Parathyroid adenoma (tissue), 2 donors: ENCODE measurements at regions not wholly inside any gene's neighbourhood (a gene's known extent, or its start where the extent isn't known, plus 50 kb on each side); places are given as distances from the start of the nearest gene placed in this dataset.

Experiments used
- H2AFZ ChIP-seq: fragments of 300-600 bp; sonication (generic); one replicate; pipeline ENCODE4 v1.7.0; 2017; ENCODE audit warnings: antibody characterized with exemption, mild to moderate bottlenecking
- H3K27ac ChIP-seq: fragments of 300-600 bp; sonication (generic); one replicate; pipeline ENCODE4 v1.7.0; 2017
- H3K27me3 ChIP-seq: fragments of 300-600 bp; sonication (generic); one replicate; pipeline ENCODE4 v1.7.0; 2017; ENCODE audit warnings: low read length; ENCODE audit not compliant: control insufficient read depth, insufficient read depth
- H3K36me3 ChIP-seq: fragments of 300-600 bp; sonication (generic); one replicate; pipeline ENCODE4 v1.7.0; 2017; ENCODE audit warnings: low read length; ENCODE audit not compliant: control insufficient read depth, insufficient read depth
- H3K4me1 ChIP-seq: fragments of 300-600 bp; sonication (generic); one replicate; pipeline ENCODE4 v1.7.0; 2017; ENCODE audit warnings: control low read depth
- H3K4me2 ChIP-seq: fragments of 300-600 bp; sonication (generic); one replicate; pipeline ENCODE4 v1.7.0; 2017; ENCODE audit warnings: low read length
- H3K4me3 ChIP-seq: fragments of 300-600 bp; sonication (generic); one replicate; pipeline ENCODE4 v1.7.0; 2017; ENCODE audit warnings: low read depth, low read length
- H3K79me2 ChIP-seq: fragments of 300-600 bp; sonication (generic); one replicate; pipeline ENCODE4 v1.7.0; 2017; ENCODE audit warnings: control low read depth
- H3K9ac ChIP-seq: fragments of 300-600 bp; sonication (generic); one replicate; pipeline ENCODE4 v1.7.0; 2017; ENCODE audit warnings: mild to moderate bottlenecking
- H3K9me3 ChIP-seq: fragments of 300-600 bp; sonication (generic); one replicate; pipeline ENCODE4 v1.7.0; 2017; ENCODE audit warnings: low read length; ENCODE audit not compliant: control insufficient read depth
- TF ChIP-seq, protein P1 (sequence below): fragments of 300-600 bp; sonication (generic); IDR thresholded peaks from one replicate; pipeline ENCODE4 v1.7.0; 2017; ENCODE audit warnings: antibody characterized with exemption, mild to moderate bottlenecking
- donor health status: primary hyperparathyroidism.

DNA sequence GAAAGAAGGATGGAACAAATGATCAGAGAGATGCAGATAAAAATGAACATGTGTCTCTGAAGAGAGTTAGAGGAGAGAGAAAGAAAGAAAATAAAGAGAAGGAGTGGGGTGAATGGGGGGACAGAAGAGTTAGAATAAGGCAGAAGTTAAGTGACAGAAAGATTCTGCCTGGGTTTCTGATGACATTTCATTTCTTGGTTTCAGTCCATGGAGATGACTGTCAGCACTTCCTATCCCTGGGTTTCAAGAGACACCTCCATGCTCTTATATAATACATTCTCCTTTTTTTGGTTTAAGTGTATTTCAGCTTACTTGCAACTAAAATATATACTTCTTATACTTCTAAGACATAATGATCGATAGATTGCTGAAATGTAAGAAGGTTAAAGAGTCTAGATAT lies 213.0 kb upstream of the IL12B start:
- Histone ChIP-seq H3K79me2 (no peaks in the 10 kb centered on the region), H3K4me1 (no peaks in the 10 kb centered on the region), H3K9me3 (no peaks in the 10 kb centered on the region), H3K27ac (no peak overlapping the region), H3K9ac (no peak overlapping the region), H2AFZ (no peak overlapping the region), H3K36me3 (no peaks in the 10 kb centered on the region), H3K4me2 (no peak overlapping the region), H3K4me3 (no peak overlapping the region), H3K27me3 (no peaks in the 10 kb centered on the region)
- TF ChIP-seq, protein P1, sequence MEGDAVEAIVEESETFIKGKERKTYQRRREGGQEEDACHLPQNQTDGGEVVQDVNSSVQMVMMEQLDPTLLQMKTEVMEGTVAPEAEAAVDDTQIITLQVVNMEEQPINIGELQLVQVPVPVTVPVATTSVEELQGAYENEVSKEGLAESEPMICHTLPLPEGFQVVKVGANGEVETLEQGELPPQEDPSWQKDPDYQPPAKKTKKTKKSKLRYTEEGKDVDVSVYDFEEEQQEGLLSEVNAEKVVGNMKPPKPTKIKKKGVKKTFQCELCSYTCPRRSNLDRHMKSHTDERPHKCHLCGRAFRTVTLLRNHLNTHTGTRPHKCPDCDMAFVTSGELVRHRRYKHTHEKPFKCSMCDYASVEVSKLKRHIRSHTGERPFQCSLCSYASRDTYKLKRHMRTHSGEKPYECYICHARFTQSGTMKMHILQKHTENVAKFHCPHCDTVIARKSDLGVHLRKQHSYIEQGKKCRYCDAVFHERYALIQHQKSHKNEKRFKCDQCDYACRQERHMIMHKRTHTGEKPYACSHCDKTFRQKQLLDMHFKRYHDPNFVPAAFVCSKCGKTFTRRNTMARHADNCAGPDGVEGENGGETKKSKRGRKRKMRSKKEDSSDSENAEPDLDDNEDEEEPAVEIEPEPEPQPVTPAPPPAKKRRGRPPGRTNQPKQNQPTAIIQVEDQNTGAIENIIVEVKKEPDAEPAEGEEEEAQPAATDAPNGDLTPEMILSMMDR, result no peak

DNA sequence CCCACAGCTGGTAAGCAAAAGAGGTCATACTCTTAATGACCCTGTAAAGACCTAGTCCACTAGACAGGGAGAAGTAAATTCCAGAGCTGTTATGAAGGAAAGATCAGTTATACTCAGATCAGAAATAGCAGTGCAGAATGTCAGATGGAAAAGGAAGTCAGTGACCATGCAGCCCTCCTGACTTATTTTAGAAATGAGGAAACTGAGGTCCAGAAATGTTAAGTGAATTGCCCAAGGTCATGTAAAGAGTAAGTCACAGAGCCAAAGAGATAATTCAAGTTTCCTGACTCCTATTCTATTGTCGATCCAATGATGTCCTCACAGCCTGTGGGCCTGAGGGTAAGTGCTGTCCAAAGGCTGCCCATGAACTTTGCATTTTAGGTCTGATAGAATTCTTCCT lies 214.9 kb upstream of the IL12B start:
- Histone ChIP-seq H3K9ac (no peak overlapping the region), H3K27ac (no peak overlapping the region), H2AFZ (no peak overlapping the region), H3K4me2 (no peak overlapping the region), H3K36me3 (no peaks in the 10 kb centered on the region), H3K9me3 (no peaks in the 10 kb centered on the region), H3K27me3 (no peaks in the 10 kb centered on the region), H3K79me2 (no peaks in the 10 kb centered on the region), H3K4me3 (no peak overlapping the region), H3K4me1 (no peaks in the 10 kb centered on the region)
- TF ChIP-seq, protein P1, result no peak

DNA sequence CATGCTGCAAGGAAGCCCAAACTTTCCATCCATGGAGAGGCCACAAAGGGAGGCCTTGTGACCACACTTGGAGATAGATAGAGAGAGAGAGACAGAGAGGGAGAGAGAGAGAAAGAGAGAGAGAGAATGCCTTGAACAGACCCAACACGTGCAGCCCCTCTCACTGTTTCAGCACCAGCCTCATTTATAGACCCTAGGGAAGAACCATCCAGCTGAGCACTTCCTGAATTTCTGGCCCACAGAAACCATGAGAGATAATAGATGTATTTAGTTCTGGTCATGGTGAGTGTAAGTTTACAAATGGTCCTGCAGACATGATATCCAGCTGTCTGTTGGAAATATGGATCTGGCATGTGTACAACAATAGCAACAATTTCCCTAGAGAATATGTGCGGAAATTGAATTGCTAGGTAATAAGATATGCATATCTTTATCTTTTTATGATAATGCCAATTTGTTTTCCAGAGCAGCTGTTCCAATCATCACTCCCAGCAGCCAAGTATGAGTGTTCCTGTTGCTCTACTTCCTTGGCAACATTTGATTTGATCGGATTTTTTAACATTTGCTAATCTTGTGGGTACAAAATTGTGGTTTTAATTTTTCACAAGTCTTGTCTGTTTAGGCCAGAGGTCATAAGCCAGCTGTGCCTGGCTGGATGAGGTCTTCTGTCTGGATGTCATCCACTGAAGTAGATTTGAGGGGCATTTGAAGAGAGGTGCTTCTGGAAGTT lies 217.3 kb upstream of the IL12B start:
- Histone ChIP-seq H3K4me2 (no peak overlapping the region), H2AFZ (no peak overlapping the region), H3K4me1 (no peaks in the 10 kb centered on the region), H3K9me3 (no peaks in the 10 kb centered on the region), H3K79me2 (no peaks in the 10 kb centered on the region), H3K27me3 (no peaks in the 10 kb centered on the region), H3K27ac (no peak overlapping the region), H3K36me3 (no peaks in the 10 kb centered on the region), H3K9ac (no peak overlapping the region), H3K4me3 (no peak overlapping the region)
- TF ChIP-seq, protein P1, result no peak

DNA sequence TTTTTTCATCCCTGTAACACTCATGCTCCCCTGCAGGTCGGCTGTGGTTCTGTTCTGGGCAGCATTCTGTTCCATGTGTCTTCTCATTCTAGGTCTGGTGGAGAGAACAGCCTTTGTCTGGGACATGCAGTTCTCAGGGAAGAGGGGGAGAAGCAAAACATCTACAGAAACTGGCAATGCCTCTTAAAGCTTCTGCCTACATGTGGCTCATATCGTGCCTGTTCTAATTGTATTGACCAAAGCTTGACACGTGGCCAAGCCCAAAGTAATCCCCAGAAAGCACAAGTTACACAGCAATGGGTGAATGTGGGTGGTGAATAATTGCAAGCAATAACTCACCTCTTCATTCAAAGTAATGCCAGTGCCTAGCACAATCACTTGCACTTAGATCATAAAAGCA lies 218.2 kb upstream of the IL12B start:
- no peak overlapping the region for H3K4me2 ChIP-seq
- no peak overlapping the region for H3K9ac ChIP-seq
- no peak overlapping the region for H3K4me3 ChIP-seq
- no peak overlapping the region for H3K27ac ChIP-seq
- no peak overlapping the region for H2AFZ ChIP-seq
- H3K4me1 ChIP-seq, result no peaks in the 10 kb centered on the region
- H3K9me3 ChIP-seq, result no peaks in the 10 kb centered on the region
- H3K79me2 ChIP-seq, result no peaks in the 10 kb centered on the region
- no peaks in the 10 kb centered on the region for H3K27me3 ChIP-seq
- TF ChIP-seq, protein P1, result no peak
- no peaks in the 10 kb centered on the region for H3K36me3 ChIP-seq

DNA sequence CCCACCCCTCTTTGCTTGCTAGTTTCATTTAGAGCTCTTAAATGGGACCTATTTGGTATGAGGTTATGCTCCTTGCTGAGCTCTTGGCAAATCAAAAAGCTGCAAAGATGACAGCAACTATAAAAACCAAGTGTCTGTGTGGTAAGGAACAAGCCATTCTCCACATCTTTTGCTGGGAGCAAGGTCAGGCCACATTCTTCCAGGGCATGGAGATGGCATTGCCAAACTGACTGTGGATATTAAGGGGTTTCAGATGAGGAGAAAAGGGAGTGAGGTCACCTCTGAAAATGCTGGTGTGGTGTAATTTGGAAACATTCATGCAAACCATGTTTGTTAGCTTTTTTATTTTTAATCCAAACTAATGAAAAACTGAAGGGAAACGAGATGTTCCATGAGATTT lies 218.8 kb upstream of the IL12B start:
- no peak overlapping the region for H3K27ac ChIP-seq
- no peaks in the 10 kb centered on the region for H3K36me3 ChIP-seq
- no peak overlapping the region for H3K9ac ChIP-seq
- H3K4me1 ChIP-seq, result no peaks in the 10 kb centered on the region
- TF ChIP-seq, protein P1, result no peak
- H3K4me2 ChIP-seq, result no peak overlapping the region
- no peaks in the 10 kb centered on the region for H3K27me3 ChIP-seq
- no peaks in the 10 kb centered on the region for H3K9me3 ChIP-seq
- H3K79me2 ChIP-seq, result no peaks in the 10 kb centered on the region
- H2AFZ ChIP-seq, result no peak overlapping the region
- no peak overlapping the region for H3K4me3 ChIP-seq
